ENCODE measurements at regions not wholly inside any gene's neighbourhood (a gene's known extent, or its start where the extent isn't known, plus 50 kb on each side); places are given as distances from the start of the nearest gene placed in this dataset.

DNA sequence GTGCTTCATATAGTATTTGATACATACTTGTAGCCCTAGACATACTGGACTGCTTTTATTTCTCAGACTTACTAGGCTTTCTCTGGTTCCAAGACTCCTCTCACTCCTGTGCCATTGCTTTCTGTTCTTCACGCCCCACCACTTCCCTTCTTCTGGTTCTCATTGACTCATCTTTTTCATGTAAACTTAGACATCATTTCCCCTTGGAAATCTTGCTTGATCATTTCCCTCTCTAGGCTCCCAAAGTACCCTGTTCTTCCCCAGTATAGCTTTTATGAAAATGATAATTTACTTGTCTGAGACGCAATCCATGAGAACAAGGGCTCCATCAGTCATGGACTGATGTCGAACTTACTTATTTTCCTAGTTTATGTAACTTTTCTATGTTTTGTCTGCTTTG, 83.5 kb downstream of the TLR4 start:
- Histone ChIP-seq H3K4me1 (ENCODE audit: control insufficient read depth, insufficient read depth, low read length) (no peaks in the 10 kb centered on the region), H3K4me3 (ENCODE audit: low read depth in 2 of 2, low read length in 2 of 2) (no peak overlapping the region), H3K27me3 (ENCODE audit: control insufficient read depth, insufficient read depth, low read length) (no peaks in the 10 kb centered on the region), H3K36me3 (ENCODE audit: control insufficient read depth, insufficient read depth, low read length) (no peaks in the 10 kb centered on the region), H3K27ac (ENCODE audit: low read length) (no peak overlapping the region), H3K9me3 (ENCODE audit: control insufficient read depth, insufficient read depth, low read depth, low read length) (no peaks in the 10 kb centered on the region)
- ATAC-seq (no peak), DNase-seq (ENCODE audit: low read depth, low spot score) (no peak)
- ChIA-PET POLR2A (no interaction called here), CTCF (no interaction called here)
- intact Hi-C loops (cut with micrococcal nuclease; ENCODE audit: unreplicated experiment) (loop anchor here (10.0 kb wide), 1 partner anchor 143 kb away; no protein-coding TSS in a partner anchor), in situ Hi-C loops (cut with HindIII; ENCODE audit: low pct_unique_long_range_greater_than_20kb, low sequenced_read_pairs) (no loop called here)
- TF ChIP-seq TCF7L2 (IDR thresholded peaks at IDR 0.05; ENCODE audit: low read depth, low read length) (no peak), SIN3A (IDR thresholded peaks at IDR 0.05; ENCODE audit: borderline replicate concordance, insufficient read depth, low read depth, low read length) (no peak), POLR2AphosphoS5 (IDR thresholded peaks at IDR 0.05; ENCODE audit: low read depth, low read length) (no peak)
- TF ChIP-seq, protein P1, sequence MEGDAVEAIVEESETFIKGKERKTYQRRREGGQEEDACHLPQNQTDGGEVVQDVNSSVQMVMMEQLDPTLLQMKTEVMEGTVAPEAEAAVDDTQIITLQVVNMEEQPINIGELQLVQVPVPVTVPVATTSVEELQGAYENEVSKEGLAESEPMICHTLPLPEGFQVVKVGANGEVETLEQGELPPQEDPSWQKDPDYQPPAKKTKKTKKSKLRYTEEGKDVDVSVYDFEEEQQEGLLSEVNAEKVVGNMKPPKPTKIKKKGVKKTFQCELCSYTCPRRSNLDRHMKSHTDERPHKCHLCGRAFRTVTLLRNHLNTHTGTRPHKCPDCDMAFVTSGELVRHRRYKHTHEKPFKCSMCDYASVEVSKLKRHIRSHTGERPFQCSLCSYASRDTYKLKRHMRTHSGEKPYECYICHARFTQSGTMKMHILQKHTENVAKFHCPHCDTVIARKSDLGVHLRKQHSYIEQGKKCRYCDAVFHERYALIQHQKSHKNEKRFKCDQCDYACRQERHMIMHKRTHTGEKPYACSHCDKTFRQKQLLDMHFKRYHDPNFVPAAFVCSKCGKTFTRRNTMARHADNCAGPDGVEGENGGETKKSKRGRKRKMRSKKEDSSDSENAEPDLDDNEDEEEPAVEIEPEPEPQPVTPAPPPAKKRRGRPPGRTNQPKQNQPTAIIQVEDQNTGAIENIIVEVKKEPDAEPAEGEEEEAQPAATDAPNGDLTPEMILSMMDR (IDR thresholded peaks at IDR 0.05): no peak
- TF ChIP-seq, protein P2, sequence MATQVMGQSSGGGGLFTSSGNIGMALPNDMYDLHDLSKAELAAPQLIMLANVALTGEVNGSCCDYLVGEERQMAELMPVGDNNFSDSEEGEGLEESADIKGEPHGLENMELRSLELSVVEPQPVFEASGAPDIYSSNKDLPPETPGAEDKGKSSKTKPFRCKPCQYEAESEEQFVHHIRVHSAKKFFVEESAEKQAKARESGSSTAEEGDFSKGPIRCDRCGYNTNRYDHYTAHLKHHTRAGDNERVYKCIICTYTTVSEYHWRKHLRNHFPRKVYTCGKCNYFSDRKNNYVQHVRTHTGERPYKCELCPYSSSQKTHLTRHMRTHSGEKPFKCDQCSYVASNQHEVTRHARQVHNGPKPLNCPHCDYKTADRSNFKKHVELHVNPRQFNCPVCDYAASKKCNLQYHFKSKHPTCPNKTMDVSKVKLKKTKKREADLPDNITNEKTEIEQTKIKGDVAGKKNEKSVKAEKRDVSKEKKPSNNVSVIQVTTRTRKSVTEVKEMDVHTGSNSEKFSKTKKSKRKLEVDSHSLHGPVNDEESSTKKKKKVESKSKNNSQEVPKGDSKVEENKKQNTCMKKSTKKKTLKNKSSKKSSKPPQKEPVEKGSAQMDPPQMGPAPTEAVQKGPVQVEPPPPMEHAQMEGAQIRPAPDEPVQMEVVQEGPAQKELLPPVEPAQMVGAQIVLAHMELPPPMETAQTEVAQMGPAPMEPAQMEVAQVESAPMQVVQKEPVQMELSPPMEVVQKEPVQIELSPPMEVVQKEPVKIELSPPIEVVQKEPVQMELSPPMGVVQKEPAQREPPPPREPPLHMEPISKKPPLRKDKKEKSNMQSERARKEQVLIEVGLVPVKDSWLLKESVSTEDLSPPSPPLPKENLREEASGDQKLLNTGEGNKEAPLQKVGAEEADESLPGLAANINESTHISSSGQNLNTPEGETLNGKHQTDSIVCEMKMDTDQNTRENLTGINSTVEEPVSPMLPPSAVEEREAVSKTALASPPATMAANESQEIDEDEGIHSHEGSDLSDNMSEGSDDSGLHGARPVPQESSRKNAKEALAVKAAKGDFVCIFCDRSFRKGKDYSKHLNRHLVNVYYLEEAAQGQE (IDR thresholded peaks at IDR 0.05; ENCODE audit: insufficient read depth in 1 of 2, low read depth in 2 of 2, low read length in 1 of 2): no peak
- no TSS peak for BruUV-seq (replicated peaks)

DNA sequence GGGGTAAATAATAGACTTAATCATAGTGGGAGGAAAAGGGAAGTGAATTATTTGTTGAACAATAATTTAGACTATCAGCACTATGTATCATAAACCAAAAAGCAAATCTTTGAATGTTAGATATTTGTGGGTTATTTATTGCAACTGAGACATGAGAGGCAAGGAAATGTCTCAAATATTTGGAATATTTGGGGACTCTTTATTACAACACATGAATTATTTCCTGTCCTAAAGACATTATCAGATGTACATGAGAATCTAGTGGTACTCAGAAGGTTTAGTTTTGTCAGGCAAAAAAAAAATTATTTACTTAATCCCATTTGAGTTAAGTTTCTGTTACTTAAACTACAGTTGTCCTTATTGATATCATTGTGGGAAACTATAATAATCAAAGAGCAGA, 91.1 kb downstream of the TLR4 start:
- BruUV-seq (replicated peaks): no TSS peak
- Histone ChIP-seq H3K9me3 (ENCODE audit: control insufficient read depth, insufficient read depth, low read depth, low read length) (no peaks in the 10 kb centered on the region), H3K4me3 (ENCODE audit: low read depth in 2 of 2, low read length in 2 of 2) (no peak overlapping the region), H3K36me3 (ENCODE audit: control insufficient read depth, insufficient read depth, low read length) (no peaks in the 10 kb centered on the region), H3K4me1 (ENCODE audit: control insufficient read depth, insufficient read depth, low read length) (no peaks in the 10 kb centered on the region), H3K27ac (ENCODE audit: low read length) (no peak overlapping the region), H3K27me3 (ENCODE audit: control insufficient read depth, insufficient read depth, low read length) (no peaks in the 10 kb centered on the region)
- DNase-seq (ENCODE audit: low read depth, low spot score): no peak
- no peak for ATAC-seq
- in situ Hi-C loops (cut with HindIII; ENCODE audit: low pct_unique_long_range_greater_than_20kb, low sequenced_read_pairs): no loop called here
- intact Hi-C loops (cut with micrococcal nuclease; ENCODE audit: unreplicated experiment): no loop called here
- POLR2A ChIA-PET: no interaction called here
- CTCF ChIA-PET: no interaction called here
- TF ChIP-seq, protein P1 (IDR thresholded peaks at IDR 0.05): no peak
- no peak for TF ChIP-seq SIN3A (IDR thresholded peaks at IDR 0.05; ENCODE audit: borderline replicate concordance, insufficient read depth, low read depth, low read length)
- TF ChIP-seq TCF7L2 (IDR thresholded peaks at IDR 0.05; ENCODE audit: low read depth, low read length): no peak
- TF ChIP-seq, protein P2 (IDR thresholded peaks at IDR 0.05; ENCODE audit: insufficient read depth in 1 of 2, low read depth in 2 of 2, low read length in 1 of 2): no peak
- no peak for TF ChIP-seq POLR2AphosphoS5 (IDR thresholded peaks at IDR 0.05; ENCODE audit: low read depth, low read length)

Measured in Panc1 (cell line).